ENCODE measurements at regions not wholly inside any gene's neighbourhood (a gene's known extent, or its start where the extent isn't known, plus 50 kb on each side); places are given as distances from the start of the nearest gene placed in this dataset.

- TF ChIP-seq CTCF (IDR thresholded peaks at IDR 0.05), result no peak
- no peak for TF ChIP-seq POLR2A (IDR thresholded peaks at IDR 0.05)
These were observed 119.3 kb downstream of the DAD1 start for GRCh38 chr14:22469538-22470303.

Data from adrenal gland (tissue), 5 donors.